ENCODE measurements at regions not wholly inside any gene's neighbourhood (a gene's known extent, or its start where the extent isn't known, plus 50 kb on each side); places are given as distances from the start of the nearest gene placed in this dataset.
"Not testable (repeated sequence)": the region's sequence is repeated elsewhere in the genome, so short reads cannot be mapped to it uniquely, and the experiment has no call there.

DNA sequence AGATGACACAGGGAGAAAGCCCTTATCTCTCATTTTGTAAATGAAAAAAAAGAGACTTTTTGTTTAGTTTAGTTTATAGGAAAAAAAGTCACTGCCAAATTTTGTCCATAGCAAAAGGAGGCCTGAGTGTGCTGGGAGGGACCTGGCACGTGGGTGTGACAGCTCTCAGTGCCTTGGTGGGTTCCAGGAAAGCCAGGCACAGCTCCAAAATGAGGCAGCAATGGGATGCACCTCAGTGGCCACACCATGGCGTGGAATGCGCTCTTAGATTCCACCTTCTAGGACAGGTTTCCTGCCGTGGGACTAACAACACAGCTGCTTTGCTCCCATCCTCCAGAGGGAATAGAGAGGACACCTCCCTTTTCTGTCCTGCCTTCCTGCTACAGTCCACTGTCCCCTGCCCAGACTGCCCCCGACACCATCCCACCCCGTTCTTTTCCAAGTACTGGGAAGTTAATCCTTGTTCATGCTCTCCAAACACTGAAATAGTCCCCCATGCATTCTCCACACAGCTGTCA lies 207.6 kb downstream of the EMP1 start:
- H3K4me3 ChIP-seq (replicated peaks; ENCODE audit: low read depth, low read length) = no peak overlapping the region
- no peak for DNase-seq (ENCODE audit: extremely low read depth, insufficient read length)
- TF ChIP-seq, protein P1, sequence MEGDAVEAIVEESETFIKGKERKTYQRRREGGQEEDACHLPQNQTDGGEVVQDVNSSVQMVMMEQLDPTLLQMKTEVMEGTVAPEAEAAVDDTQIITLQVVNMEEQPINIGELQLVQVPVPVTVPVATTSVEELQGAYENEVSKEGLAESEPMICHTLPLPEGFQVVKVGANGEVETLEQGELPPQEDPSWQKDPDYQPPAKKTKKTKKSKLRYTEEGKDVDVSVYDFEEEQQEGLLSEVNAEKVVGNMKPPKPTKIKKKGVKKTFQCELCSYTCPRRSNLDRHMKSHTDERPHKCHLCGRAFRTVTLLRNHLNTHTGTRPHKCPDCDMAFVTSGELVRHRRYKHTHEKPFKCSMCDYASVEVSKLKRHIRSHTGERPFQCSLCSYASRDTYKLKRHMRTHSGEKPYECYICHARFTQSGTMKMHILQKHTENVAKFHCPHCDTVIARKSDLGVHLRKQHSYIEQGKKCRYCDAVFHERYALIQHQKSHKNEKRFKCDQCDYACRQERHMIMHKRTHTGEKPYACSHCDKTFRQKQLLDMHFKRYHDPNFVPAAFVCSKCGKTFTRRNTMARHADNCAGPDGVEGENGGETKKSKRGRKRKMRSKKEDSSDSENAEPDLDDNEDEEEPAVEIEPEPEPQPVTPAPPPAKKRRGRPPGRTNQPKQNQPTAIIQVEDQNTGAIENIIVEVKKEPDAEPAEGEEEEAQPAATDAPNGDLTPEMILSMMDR (IDR thresholded peaks at IDR 0.05; ENCODE audit: insufficient read depth, low read length, poor library complexity, severe bottlenecking) = no peak

DNA sequence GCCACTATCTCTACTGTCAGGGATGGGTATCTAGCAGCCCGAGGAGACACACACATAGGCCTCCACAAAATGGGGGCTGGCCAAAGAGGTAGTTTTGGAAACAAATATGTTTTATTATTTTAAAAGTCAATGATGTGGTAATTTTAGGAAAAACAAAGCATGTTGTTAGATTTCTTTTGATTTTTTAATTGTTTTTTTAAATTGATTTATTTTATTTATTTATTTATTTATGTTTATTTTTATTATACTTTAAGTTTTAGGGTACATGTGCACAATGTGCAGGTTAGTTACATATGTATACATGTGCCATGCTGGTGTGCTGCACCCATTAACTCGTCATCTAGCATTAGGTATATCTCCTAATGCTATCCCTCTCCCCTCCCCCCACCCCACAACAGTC lies 194.8 kb downstream of the EMP1 start:
- H3K36me3 ChIP-seq (ENCODE audit: control insufficient read depth, insufficient read depth, low read length); DNase-seq (ENCODE audit: extremely low read depth, insufficient read length); H3K4me3 ChIP-seq (replicated peaks; ENCODE audit: low read depth, low read length); H3K27me3 ChIP-seq (replicated peaks; ENCODE audit: control insufficient read depth, insufficient read depth, low read length): not testable (repeated sequence)

More for the DNA sequence above, 207.6 kb downstream of the EMP1 start:
- Histone ChIP-seq H3K36me3 (ENCODE audit: control insufficient read depth, insufficient read depth, low read length) (no peaks in the 10 kb centered on the region), H3K27me3 (replicated peaks; ENCODE audit: control insufficient read depth, insufficient read depth, low read length) (peaks cover 1% of the 10 kb centered on the region)

DNA sequence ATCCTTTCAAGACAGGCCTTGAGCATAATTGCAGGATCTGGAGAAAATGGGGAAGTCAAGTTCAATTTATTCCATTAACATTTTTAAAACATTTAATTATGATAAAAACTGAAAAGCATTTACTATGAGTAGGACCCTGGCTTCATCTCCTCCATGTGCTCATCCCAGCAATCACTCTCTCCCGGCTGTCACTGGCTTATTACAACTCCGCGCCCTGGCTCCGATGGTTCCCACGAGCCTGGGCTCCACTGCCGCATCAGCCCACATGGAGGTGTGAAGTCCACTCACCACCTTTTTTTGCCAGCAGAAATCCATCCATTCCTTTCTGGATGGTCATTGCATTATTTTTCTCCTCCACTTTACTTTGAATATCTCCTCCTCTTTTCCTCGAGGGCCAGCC lies 194.4 kb downstream of the EMP1 start:
- TF ChIP-seq, protein P1 (IDR thresholded peaks at IDR 0.05; ENCODE audit: insufficient read depth, low read length, poor library complexity, severe bottlenecking) = no peak
- DNase-seq (ENCODE audit: extremely low read depth, insufficient read length) = no peak
- H3K4me3 ChIP-seq (replicated peaks; ENCODE audit: low read depth, low read length) = no peak overlapping the region
- no peaks in the 10 kb centered on the region; the same call in none of the 2 replicates for H3K27me3 ChIP-seq (replicated peaks; ENCODE audit: control insufficient read depth, insufficient read depth, low read length)
- H3K36me3 ChIP-seq (ENCODE audit: control insufficient read depth, insufficient read depth, low read length) = no peaks in the 10 kb centered on the region

DNA sequence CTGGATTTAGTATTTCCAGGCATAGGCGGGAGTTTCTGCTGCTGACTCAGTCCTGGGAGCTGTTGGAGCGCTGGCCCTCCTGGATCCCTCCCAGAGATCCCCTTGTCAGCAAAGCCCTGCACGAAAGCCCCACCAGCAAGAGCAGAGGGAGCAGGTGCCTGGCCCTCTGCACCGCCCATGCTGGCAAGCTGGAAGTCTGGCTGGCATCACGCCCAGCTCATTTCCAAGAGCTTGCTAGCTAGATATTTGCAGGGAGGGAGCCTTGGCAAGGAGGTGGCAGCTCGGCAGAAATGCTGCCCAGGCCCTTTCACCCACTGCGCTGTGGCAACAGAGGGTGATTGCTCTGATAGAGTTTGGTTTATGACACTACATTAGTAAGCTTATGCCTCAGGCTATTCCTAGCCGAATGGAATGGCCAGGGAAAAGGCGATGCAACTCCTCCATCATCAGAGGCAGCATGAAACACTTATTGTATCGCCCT lies 193.9 kb downstream of the EMP1 start:
- DNase-seq (ENCODE audit: extremely low read depth, insufficient read length) = no peak
- Histone ChIP-seq H3K27me3 (replicated peaks; ENCODE audit: control insufficient read depth, insufficient read depth, low read length) (no peaks in the 10 kb centered on the region; the same call in none of the 2 replicates), H3K4me3 (replicated peaks; ENCODE audit: low read depth, low read length) (no peak overlapping the region), H3K36me3 (ENCODE audit: control insufficient read depth, insufficient read depth, low read length) (no peaks in the 10 kb centered on the region)
- TF ChIP-seq, protein P1 (IDR thresholded peaks at IDR 0.05; ENCODE audit: insufficient read depth, low read length, poor library complexity, severe bottlenecking) = no peak

DNA sequence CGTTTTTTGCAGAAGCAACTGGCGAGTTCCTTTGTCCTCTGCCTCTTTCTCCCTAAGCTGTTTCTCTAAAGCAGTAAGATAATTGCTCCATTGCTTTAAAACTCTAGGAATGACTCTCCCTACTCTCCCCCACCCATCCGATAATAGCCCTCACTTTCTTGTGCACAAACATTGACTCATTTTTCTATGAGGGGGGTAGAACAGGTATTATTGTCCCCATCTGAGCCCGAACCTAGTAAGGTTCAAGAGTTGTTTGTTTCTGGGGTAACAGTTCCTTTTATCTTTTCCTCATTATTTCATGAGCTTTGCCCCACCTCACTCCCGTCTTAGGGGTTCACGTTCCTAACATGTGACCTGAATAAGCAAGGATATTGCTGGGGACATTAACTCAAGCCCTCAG lies 190.6 kb downstream of the EMP1 start:
- TF ChIP-seq, protein P1 (IDR thresholded peaks at IDR 0.05; ENCODE audit: insufficient read depth, low read length, poor library complexity, severe bottlenecking) = no peak
- H3K27me3 ChIP-seq (replicated peaks; ENCODE audit: control insufficient read depth, insufficient read depth, low read length) = no peaks in the 10 kb centered on the region; the same call in none of the 2 replicates
- DNase-seq (ENCODE audit: extremely low read depth, insufficient read length) = no peak
- no peak overlapping the region for H3K4me3 ChIP-seq (replicated peaks; ENCODE audit: low read depth, low read length)
- H3K36me3 ChIP-seq (ENCODE audit: control insufficient read depth, insufficient read depth, low read length) = no peaks in the 10 kb centered on the region

DNA sequence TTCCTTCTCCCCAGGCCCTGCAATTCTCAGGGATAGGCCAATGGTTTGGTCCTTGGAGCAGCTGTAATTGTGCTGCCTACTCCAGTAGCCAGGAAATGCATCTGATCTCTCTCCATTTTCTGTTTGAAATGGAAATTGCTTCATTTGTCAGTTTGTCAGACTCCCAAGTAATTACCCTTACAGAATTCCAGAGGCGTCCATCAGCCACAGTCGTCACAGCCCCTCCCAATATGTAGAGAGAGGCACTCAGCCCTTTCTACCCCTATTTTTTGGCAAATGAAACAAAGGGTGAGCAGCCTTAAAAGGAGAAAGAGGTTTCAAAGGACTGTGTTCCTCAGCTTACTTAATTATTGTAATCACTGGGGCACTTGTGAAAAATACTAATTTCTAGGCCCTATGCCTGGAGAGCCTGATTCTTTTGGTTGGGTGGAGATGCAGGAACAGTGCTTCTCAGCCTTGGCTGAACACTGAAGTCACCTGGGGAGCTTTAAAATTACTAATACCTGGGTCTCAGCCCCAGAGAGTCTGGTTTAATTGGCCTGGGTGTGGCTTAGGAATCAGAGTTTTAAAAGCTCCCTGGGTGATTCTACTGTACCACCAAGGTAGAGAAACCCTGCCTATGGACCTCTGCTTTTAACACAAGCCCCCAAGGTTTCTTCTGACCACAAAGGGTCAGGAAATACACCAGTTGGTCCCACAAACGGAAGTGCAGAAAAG lies 190.0 kb downstream of the EMP1 start:
- Histone ChIP-seq H3K27me3 (replicated peaks; ENCODE audit: control insufficient read depth, insufficient read depth, low read length) (no peaks in the 10 kb centered on the region; the same call in none of the 2 replicates), H3K4me3 (replicated peaks; ENCODE audit: low read depth, low read length) (no peak overlapping the region), H3K36me3 (ENCODE audit: control insufficient read depth, insufficient read depth, low read length) (no peaks in the 10 kb centered on the region)
- no peak for DNase-seq (ENCODE audit: extremely low read depth, insufficient read length)
- TF ChIP-seq, protein P1 (IDR thresholded peaks at IDR 0.05; ENCODE audit: insufficient read depth, low read length, poor library complexity, severe bottlenecking) = no peak

Measured in GM06990 (cell line).